Smooth muscle cell of the brain vasculature (primary cell): ENCODE measurements at regions not wholly inside any gene's neighbourhood (a gene's known extent, or its start where the extent isn't known, plus 50 kb on each side); places are given as distances from the start of the nearest gene placed in this dataset.
"Not testable (repeated sequence)": the region's sequence is repeated elsewhere in the genome, so short reads cannot be mapped to it uniquely, and the experiment has no call there.

Source experiments
- DNase-seq: peaks from one replicate; pipeline ENCODE4 v3.0.0-alpha.2; 2012; ENCODE audit warnings: low read depth, low spot score

DNA sequence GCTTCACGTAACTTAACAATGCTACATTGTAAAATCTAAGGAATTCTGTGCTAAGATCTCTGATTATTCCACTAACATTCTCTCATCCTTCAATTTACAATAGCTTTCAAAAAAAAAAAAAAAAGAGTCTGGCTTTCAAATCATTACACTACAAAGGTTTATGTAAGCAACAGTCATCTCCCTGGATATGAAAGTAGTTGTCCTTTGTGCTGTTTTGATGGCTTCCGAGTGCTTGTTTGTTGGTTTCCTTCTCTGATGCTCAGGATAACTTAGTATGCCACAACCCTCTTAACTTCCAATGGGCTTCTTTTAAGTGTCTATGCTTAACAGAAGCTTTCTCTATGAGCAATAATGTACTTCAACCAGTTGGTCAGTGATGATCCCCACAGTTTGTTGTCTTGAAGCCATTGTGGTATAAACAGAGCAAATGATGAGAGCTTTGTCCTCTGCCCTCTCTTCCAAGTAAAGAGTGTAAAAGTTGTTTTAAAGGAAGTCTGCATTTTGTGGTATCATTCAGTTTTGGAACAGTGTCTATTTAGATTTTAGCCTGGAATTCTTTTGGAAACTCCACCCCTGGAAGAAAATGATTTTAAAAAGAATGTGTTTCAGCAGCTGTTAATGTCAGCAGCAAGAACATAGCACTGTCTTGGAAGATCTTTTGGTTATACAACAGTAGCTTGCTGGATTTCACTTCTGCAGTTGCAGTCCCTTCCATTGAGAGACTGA lies 396.1 kb upstream of the RGS6 start:
- no peak for DNase-seq

DNA sequence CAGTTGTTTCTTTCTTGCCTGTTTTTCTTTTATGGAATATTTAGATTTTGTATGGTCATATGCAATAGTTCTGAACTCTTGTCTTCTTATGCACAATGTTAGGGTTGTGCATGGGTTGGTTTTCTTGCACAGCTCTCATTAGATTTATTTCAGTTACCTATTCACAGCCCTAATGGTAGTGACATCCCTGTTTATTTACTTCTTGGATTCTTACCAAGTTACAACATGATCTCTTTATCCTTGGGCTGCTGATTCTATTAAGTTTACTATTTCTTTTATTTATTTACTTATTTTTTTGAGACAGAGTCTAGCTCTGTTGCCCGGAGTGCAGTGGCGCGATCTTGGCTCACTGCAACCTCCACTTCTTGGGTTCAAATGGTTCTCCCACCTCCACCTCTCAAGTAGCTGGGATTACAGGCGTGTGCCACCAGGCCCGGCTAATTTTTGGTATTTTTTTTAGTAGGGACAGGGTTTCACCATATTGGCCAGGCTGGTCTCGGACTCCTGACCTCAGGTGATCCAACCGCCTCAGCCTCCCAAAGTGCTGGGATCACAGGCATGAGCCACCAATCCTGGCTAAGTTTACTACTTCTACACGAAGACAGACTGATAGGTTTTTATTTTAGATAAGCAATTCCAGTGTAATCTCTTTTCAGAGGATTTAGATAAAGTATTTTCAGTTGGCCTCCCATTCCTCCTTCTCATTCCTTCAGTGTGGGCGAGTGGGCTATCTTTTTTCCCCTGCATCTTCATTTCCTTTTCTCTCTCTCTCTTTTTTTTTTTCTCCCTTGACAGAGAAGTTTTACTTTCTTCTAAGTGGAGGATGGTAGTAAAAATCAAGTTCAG lies 395.1 kb upstream of the RGS6 start:
- no peak for DNase-seq

DNA sequence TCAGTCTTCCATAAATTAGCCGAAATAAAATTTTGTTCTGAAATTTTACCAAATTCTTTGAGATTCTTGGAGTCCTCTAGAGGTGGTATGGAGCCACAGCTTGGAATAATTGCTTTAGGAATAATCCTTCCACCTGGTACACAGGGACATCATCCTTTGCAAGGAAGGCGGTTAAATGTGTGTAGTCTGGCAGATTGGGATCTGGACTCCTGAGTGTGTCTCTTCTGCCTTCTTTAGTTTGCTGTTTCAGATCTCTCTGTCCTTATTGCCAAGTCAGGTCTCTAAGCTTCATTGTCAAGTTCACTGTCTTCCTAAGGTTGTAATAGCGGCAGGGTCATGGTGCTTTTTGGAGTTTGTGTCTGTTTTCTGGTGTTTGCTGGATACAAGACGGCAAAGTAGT lies 393.9 kb upstream of the RGS6 start:
- no peak for DNase-seq

DNA sequence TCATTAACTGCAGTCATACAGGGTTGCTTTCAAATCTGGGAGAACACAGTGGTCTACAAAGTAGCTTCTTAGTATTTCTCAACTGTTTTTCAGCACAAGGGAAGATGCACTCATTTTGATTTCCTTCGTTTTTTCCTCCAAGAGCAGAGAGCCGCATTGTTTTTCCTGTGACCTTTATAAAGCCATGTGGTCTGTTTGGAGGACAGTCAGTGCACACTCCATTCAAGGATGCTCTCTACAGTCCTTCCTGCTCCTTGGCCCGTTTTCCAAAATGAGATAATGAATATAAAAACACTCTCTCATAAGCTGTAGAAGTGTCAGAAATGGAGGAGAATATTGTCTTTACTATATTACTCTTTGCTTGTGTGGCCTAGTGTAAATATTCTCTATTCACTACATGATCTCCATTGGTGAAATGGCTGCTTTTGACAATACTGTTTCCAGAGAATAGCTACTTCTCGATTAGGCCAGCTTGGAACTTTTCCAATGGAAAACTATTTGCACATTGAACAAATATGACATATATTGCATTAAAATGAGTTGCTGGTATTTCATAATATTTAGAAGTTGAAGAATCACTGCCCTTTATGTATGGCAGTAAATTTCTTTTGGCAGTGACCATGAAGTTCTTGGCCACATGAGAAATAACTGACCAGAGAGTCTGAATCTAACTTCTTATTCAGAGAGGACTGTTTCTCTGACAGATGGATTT lies 393.1 kb upstream of the RGS6 start:
- DNase-seq = no peak

DNA sequence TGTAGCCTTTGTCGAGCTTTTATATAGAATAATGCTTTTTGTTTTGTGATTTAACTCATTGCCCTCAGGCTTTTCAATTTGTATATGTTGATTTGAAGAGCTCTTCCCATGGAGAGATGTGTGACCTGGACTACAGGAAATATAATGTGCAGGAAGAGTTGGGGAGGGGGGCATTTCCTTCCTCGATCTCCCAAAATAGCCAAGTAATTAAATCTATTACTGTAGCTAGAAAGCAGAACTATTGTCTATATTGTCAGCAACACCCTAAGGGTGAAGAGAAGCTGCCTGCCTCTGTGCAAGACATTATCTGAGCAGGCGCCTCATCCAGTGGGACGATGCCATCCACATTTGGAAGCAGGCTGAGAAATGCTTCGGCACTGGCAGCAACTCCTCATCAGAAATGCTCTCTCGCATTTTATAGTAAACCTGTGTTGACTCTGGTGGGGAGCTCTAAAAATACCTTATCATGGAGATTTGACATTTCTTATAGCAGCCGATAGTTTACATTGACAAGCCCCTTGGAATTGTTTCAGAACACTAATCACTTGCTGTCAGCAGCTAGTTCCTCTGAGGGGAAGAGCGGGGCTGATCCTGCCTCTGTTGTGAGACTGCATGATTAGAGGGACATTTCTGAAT lies 392.5 kb upstream of the RGS6 start:
- DNase-seq = no peak

DNA sequence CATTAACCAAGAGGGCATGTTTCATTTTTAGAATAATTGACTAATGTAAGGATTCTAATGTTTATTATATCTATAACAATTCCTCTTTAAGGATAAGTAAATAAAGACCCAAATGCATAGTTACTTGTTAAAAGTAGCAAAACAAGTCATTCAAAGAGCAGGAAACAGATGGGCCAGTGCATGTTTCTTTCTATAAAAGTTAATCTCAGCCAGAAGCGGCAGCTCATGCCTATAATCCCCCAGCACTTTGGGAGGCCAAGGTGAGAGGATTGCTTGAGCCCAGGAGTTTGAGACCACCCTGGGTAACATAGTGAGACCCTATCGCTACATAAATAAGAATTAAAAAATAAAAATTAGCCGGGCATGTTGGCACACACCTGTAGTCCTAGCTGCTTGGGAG lies 391.0 kb upstream of the RGS6 start:
- no peak for DNase-seq

DNA sequence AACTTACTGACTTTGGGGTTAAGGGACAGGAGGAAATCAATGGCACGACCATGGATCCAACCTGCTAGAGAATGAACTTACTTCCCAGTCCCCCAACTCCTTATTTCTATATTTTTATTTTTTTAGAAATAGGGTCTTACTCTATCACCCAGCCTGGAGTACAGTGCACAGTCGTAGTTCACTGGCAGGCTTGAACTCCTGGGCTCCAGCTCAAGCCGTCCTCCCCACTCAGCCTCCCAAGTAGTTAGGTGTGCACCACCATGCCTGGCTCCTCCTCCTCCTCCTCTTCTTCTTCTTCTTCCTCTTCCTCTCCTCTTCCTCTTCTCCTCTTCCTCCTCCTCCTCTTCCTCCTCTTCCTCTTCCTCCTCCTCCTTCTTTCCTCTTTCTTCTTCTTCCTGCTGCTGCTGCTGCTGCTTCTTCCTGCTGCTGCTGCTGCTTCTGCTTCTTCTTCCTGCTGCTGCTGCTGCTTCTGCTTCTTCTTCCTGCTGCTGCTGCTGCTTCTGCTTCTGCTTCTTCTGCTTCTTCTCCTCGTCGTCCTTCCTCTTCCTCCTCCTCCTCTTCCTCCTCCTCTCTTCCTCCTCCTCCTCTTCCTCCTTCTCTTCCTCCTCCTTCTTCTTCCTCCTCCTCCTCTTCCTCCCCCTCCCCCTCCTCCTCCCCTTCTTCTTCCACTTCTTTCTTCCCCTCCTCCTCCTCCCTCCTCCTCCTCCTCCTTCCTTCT lies 390.1 kb upstream of the RGS6 start:
- no peak for DNase-seq

DNA sequence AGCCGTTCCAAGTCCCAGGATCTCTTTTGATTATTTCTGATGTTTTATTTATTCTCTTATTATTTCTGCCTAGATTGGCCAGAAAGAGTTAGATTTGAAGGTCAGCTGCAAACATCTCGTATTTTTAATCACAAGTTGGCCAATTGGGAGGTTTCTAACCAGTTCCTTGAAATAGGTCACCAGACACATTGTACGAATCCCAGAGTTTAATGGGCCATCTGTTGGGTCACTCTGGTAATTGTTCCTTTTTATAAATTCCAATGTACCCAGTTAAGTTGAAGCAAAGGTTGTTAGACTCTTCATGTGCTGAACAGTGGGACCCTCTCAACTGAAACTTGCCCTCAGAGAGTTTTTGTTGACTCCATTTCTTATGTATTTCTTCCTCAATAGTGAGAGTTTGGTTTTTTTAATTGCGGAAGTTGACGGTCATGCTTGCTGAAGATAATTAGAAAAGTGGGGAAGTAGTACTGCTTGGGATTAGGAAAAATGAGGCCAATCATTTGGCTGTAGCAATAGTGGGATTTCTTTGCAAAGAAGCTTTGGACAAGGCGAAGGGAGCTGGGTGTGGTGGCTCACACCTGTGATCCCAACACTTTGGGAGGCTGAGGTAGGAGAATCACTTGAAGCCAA lies 382.7 kb upstream of the RGS6 start:
- DNase-seq = no peak

DNA sequence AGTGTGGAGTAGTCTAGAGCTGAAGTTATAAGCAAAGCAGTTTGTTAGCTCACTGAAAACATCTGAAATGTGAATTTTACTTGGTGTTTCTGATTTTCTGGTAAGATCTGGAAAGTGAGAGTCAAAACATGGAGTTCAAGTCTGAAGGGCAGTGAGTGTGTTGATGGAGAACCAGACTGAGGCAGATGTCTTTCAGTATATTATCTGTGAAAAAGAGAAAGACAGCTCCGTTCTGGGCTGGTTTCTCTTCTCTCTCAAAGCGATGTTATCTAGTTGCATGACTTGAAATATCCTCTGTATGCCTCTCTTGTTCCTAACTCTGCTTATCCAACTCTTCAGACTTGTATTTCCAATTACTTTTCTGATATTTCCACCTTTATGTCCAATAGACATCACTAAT lies 381.9 kb upstream of the RGS6 start:
- no peak for DNase-seq

DNA sequence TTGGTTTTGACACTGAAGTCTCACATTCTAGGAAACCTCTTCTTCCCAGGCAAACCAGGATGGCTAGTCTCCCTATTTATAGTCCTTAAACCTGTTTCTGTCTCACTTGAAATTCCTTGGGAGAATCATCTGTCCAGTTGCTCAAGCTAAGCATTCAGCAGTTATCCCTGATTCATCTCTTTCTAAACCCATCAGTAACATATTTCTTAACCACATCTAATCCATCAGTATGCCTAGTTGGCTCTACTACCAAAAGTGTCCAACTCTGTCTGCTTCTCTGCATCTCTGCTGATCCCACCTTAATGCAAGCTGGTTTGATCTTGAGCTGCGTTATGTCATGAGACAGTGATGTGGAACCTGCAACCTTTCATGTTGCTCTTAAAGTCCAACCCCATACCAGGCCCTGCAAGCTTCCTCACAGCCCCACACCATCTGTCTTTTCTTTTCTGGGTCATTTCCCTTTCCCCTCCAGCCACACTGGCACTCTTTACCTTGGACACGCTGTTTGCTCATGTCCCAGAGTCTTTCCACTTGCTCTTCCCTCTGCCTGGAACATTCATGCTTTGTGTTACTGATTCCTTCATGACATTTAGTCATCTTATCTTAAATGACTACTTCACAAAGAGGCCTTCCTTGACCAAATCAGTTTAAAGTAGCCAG lies 380.8 kb upstream of the RGS6 start:
- DNase-seq = no peak

DNA sequence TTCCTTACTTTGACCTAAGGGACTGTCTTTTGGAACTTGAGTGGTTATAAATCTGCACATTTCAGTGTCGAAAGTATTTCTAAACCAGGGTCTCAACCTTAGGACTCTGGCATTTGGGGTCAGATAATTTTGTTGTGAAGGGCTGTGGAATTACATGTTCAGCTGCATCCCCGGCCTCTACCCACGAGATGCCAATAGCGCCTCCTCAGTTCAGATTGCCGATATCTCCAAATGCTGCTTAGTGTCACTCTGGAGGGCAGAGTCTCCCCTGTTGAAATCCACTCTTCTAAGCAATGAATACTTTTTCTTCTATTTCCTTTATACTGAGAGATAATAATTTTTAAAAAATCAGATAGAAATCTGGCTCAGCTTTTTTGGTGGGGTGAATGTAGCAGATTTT lies 379.4 kb upstream of the RGS6 start:
- no peak for DNase-seq

DNA sequence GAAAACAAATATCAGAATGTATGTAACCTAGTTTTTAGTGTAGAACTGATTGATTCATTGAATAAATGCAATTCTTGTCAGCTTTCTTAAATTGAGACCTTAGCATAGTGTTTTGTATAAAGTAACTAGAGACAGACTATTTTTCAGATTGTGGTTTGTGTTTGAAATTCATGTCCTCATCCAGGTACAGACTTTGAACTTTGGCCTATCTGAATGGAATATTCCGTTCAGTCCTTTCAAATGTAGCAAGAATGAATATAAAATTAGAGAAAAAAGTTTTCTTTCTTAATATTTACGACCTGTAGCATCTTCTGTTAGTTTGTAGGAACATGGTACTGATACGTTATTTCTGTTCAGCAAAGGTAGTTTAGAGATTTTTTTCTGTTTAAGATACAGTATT lies 378.4 kb upstream of the RGS6 start:
- DNase-seq = no peak

DNA sequence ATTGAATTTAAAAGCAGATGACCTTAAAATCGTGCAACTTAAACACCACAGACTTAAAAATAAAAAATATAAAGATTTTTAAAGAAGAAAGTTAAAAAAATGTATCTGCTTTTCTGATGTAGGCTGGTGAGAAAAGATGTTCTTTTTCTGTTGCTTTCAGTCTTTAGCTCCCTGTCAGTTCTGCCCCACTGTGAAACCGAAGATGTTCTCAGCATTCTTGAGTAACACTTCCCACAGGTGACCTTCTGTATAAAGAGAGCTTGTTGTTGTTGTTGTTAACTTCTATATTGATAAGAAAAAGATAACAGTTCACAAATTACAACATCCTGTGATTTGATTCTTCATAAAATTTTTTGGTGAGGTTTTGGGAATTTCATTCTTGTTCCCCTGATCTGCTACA lies 377.9 kb upstream of the RGS6 start:
- DNase-seq = no peak

DNA sequence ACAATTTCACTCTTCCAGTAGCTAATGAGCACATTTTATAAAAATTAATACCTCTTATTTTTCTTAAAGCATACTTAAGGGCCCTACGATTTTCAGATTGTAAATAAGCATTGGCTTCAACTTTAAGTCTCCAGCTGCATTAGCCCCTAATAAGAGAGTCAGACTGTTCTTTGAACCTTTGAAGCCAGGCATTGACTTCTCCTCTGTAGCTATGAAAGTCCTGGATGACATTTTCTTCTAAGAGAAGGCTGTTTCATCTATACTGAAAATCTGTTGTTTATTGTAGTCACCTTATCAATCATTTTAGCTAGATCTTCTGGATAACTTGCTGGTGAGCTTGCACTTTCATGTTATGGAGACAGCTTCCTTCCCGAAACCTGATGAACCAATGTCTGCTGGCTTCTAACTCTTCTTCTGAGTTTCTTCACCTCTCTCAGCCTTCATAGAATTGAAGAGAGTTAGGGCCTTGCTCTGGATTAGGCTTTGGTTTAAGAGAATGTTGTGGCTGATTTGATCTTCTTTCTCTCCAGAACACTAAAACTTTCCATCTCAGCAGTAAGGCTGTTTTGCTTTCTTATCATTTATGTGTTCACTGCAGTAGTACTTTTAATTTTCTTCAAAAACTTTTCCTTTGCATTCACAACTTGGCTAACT lies 377.1 kb upstream of the RGS6 start:
- no peak for DNase-seq

DNA sequence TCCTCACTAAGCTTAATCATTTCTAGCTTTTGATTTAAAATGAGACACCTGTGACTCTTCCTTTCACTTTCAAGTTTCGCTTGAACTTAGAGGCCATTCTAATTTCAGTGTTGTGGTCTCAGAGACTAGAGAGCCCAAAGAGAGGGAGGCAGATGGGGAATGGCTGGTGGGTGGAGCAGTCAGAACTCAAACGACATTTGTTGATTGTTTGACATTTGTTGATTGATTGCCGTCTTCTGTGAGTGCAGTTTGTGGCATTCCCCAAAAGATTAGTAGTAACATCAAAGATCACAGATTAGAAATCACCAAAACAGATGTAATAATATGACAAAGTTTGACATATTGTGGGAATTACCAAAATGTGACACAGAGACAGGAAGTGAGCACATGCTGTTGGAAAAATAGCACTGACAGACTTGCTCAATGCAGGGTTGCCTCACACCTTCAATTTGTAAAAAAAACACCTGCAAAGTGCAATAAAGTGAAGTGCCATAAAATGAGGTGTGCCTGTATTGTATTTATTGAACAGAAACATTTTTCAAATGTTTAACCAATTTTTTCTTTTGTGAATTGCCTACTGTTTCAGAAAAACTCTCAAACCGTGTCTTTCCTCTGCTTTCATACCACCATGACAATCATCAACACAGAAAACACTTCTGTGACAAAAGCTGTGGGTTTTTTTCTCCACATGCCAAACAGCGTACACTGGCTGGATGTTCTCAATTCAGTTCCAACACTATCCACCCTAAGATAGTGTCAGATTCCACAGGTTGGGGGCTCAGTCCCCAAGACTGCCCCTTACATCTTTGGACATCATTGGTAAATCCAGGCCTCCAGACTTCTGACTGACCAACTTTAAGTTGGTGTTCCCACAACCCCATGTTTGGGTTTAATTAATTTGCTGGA lies 376.3 kb upstream of the RGS6 start:
- DNase-seq = no peak

DNA sequence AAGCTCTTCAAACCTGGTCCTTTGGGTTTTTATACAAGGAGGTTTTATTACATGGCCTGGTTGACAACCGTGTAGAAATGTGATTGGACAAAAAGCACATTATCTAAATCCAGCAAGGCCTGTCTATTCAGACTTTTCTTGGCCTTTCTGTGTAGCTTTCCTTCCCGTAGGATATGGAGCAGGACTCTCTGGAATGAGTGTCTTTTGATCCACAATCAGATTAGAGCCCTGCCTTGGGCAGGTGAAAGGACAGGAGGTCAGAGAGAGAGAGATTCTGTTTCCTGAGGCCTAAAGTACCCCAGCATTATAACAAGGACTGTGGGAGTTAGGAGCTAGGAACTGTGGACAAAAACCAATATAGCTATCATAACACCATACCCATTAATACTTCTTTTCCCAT lies 375.5 kb upstream of the RGS6 start:
- DNase-seq = no peak

DNA sequence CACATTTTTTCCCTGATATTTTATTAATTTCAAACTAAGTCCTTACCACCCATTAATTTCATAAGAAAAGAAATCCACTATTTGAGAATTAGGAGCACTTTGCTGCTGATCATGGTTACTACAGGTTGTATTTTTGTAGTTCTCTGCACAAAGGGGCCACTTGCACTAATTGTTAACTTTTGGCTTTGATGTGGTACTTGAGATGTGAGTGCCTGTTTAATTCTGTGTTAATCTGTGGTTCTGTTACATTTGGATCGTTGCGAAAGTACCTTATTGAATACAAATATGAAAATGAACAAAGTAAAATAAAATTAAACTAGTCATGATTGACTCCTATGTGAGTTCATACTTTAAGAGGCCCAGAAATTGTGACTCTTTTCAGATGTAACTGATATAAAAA lies 374.9 kb upstream of the RGS6 start:
- DNase-seq = no peak

DNA sequence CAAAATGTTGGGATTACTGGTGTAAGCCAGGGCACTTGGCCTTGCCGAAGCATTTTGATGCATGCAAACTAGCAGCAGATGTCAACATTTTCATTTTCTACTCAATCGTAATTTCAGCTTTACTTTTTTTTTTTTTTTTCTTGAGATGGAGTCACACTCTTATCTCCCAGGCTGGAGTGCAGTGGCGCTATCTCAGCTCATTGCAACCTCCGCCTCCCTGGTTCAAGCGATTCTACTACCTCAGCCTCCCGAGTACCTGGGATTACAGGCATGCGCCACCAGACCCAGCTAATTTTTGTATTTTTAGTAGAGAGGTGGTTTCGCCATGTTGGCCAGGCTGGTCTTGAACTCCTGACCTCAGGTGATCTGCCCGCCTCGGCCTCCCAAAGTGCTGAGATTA lies 373.3 kb upstream of the RGS6 start:
- DNase-seq = not testable (repeated sequence)

DNA sequence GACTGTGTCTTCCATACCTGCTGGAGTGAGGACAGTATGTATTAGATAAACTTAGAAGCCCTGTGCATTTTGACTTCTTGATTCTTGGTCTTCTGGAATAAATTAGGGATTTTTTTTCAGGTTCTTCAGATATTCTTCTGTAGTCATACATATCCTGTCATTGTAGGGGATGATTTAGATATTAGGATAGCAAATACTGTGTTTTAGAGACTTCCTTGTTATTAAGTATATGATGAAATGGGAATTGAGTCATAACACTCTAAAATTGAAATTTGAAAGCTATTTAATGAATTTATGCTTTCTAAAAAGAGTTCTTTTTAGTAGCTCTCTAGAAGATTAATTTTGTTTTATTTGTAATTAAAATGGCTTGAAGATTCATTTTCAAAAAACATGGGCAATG lies 371.5 kb upstream of the RGS6 start:
- no peak for DNase-seq
